GM18868 (cell line): ENCODE measurements at regions not wholly inside any gene's neighbourhood (a gene's known extent, or its start where the extent isn't known, plus 50 kb on each side); places are given as distances from the start of the nearest gene placed in this dataset.

ENCODE experiments used
- ATAC-seq: cut with Tn5 transposase; IDR thresholded peaks from one replicate; pipeline ENCODE4 v1.9.1; 2021; ENCODE audit warnings: mild to moderate bottlenecking, moderate library complexity; ENCODE audit not compliant: unreplicated experiment

DNA sequence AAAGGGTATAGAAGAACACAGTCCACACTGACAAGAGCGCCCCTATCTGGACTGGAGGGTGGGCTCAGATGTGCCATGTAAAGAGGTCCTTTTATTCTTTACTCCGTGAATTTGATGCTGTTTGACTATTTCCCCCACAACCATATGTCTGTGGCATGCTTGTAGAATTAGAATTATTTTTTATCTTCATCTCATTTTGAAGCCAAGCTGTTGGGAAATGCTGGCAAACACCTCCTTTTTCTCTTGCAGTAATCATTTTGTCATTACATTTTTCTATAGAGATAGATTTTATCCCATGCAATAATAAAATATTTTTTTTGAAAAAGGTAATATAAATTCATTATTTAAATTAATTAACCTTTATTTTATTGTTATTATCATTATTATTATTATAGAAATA, 926.6 kb upstream of the AUTS2 start:
- no peak for ATAC-seq

DNA sequence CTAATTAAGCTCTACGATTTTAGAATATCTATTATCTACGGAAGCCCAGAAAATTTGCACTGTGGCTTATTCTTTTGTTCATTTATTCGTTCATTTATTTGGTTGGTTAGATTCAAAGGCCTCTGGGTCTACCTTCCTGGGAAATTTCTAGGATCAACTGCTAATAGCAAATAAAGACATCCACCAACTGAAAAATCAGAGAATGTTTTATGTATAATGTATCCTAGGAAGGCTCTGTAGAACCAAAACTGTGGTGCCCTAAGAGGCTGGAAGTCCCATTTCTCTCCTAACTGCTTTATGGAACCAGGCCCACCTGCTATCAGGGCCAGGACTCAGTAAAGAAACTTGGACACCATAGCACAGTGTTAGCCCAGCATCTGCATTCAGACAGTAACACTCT, 923.4 kb upstream of the AUTS2 start:
- no peak for ATAC-seq

DNA sequence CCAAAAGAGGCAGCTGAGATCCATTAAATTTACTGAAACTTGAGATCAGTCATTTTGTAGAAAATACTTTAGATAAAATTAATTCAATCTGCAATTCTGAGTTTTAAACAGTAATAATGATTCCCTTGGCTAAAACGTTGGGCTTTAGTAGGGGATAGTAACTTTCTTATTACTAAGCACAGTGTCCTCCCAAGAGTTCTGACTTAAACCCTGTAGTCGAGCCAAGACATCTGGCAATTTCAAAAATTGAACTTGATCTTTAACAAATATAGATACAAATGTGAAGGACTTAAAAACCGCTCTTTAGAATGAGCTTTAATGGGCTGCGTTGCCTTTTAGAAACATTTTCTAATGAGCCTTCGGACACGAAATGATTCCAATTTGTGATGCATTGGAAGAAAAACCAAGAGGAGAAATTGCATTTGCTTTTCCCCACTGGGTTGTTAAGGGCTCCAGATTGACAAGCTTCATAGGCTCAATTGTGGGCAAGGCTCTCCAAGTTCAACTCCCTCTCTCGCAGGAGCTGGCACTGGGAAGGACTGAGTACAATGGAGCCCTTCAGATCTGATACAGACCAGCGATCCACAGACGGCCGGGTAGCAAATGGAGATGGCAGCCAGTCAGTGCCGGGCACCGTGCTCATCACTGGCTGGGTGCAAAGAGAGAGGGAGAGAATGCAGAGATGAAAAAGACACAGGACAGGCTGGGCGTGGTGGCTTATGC, 921.3 kb upstream of the AUTS2 start:
- no peak for ATAC-seq

DNA sequence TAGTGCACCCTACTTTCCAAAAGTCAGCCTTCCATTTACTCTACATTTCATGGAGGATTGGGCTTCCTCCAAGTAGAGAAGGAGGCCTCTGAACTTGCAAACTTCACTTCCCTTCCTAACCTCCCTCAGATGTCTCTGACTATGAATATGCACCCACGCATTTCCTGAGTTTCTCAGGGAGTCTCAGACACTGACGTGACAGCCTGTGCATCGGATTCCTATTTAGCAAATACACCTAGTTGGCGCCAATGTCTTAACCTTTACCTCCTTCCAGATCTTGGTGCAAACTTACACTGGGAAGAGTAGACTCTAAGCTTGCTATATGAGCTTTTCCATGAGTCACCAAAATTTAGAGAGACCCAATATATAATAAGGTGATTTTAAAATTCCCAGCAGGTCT, 920.1 kb upstream of the AUTS2 start:
- no peak for ATAC-seq

DNA sequence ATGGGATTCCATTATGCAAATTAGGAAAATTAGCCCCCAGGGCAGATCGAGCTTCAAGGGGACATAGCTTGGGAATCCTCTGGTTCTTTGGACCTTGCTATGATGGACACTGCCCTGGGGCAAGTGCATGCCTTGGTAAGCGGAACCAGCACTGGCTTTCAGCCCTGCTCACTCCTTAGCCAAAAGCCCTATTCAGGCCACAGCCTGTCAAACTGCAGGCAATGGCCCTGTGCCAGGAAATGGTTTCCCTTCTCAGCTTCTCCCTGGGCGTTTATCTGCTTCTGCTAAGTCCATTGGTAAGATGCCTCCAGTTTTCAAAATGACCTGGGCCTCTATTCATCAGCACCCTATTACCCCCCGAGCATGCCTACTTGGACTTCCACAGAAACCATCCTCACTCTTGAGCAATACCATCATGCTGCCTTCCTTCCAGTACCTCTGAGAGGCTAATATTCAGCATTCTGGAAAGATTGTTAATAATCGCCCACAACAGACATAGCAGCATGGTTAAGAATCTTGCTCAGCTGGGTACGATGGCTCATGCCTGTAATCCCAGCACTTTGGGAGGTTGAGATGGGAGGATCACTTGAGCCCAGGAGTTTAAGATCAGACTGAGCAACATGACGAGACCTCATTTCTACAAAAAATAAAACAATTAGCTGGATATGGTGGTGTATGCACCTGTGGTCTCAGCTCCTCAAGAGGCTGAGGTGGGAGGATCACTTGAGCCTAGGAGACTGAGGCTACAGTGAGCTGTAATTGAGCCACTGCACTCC, 918.6 kb upstream of the AUTS2 start:
- ATAC-seq, result no peak

DNA sequence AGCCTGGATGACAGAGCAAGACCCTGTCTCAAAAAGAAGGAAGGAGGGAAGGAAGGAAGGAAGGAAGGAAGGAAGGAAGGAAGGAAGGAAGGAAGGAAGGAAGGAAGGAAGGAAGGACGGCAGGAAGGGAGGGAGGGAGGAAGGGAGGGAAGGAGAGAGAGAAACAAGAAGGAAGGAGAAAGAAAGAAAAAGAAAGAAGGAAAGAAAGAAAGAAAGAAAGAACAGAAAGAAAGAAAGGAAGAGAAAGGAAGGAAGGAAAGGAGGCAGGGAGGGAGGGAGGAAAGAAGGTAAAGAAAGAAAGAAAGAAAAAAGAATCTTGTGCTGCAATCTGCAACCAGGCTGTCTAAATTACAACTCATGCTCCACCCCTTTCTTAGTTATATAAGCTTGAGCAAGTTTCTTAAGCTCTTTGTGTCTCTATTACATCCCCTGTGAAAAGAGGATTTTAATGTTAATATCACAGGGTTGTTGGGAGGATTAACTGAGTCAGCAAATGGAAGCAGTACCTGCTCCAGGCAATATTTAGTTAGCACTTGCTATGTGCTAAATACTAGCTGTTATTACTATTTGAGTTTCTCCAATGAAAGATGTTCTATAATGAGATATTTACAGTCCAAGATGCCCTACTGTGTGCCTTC, 917.9 kb upstream of the AUTS2 start:
- ATAC-seq, result no peak

DNA sequence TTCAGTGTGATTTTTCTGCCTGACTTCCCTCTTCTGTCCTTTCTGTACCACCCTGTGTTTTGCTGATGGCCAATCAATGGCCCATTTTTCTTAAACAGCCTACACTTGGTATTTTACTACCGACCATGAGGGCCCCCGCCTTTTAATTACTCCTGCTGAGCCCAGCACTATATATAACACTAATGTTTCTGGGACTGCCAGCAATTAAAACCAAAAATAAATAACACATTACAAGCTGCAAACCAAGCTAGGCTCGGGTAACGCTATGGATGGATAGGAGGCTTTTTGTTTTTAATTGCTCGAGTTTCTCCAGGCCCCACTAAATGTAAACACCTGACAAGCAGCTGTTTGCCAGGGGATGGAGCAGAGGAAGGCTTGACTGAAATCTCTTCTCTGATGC, 915.4 kb upstream of the AUTS2 start:
- no peak for ATAC-seq

DNA sequence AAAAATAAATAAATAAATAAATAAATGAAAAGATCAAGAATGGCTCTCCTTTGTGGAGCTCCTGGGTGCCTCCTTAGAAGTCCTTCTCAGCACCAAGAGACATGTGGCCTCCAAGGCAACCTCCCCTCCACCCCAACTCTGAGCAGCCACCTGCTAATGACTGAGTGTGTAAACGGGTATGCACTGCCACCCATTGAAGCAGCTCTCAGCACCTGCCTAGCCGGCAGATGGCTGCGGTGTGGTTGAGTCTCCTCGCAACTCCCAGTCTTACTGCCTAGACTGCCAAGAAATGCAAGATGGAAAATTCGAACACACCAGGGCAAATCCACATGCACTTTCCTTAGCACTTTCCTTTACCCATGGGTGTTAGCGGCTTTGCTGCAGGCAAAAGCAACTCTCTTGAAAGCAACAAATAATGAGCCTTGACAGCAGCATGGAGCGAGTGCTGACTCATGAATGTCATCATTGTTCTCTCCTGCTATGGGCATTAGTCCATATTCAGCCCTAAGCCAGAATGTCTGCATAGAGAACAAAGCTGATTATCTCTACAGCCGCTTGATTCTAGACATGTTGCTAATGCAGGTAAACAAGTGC, 913.9 kb upstream of the AUTS2 start:
- ATAC-seq, result no peak

DNA sequence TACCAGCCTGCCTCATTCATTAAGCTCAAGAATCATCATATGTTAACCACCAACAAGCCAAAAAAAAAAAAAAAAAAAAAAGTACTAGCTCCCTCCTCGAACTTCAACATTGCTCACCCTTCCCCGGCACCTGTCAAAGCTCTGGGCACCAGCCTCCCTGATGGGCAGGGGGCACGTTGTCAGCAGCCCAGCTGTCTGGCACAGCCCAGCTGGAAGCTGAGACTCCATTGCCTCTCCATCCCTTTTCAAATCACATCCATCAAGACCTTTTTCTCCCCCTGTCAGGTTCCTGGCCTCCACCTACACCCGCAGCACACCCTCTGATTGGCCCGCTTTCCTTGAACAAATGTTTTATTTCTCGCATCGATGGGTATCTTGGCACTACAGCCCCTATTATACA, 913.3 kb upstream of the AUTS2 start:
- ATAC-seq, result no peak

DNA sequence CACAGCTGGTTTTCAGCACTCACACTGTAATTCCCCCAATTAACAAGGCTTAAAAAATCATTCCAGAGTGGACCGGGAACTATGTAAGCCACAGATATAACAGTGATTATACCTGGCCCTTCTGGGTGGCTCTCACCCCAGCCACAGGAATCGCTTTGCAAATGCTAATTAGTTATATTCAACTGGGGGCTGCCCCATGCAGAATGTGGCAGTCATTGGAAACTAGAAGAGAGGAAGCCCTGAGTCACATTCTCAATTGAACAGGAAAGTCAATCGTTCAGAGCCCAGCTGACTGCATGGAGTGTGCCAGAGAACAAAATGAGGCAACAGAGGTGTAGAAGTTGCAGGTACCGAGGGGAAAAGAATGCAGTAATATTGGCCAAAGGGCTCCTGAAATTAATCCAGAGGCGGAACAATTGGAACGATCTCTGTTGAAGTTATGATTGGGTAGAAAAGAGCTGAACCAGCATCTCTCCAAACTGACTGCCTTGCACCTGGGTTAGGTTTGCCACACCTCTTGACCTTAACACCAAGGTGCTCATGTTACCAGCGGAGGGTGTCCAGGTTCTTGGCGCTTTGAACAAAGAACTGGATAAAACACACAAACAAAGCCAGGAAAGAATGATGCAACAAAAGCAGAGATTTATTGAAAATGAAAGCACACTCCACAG, 909.7 kb upstream of the AUTS2 start:
- ATAC-seq, result no peak

DNA sequence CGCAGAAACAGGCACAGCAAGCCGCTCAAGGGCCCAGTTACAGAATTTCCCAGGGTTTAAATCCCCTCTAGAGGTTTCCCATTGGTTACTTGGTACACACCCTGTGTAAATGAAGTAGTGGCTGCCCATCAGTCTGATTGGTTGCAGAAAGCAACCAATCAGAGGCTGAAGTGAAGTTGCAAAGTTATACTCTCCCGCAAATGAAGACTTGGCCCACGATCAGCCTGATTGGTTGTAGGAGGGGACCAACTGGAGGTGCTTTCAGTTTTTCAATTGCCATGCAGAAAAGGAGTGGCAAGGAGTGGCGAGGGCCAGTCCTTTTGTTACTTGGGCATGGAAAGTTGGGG, 909.2 kb upstream of the AUTS2 start:
- ATAC-seq, result no peak

DNA sequence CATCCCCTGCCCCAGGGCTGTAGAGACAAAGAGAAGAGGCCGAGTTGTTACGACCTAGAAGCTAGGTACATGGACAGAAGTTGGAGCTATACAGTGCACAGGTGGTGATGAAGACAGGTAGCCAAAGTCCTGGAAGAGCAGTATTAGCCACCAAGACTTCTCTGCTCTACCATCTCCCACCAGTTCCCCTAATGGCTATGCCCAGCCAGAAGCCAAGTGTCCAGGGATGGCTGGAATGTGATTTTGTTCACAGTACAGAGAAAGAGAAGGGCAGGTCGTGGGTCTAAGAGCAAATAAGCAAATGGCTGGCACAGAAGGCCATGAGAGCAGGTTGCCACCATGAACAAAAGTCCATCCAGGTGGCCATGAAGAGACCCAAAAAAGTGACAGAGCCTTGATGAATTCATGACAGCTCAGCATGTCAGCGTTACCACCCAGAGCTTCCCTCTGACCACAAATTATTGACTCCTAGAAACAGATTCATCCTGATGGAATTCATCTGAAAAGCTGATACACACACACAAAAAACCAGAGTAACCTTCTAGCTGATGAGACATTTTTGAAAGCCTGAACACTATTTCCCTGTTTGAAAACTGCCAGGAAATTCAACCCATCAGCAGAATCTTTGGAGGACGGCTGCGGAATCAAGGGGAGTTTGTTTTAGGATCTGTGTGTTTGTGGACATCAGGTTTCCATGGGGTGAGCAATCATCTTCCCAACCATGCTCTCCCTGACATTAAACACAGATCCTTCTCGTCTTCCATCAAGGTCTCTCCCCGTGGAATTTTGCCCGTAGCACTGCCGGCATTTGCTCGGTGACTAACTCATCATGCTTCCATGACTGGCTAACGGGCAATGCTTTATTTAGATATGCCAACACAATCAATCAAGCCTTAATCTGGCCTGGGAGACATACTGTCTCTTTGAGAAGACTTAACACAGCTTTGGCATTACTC, 906.7 kb upstream of the AUTS2 start:
- ATAC-seq, result no peak

DNA sequence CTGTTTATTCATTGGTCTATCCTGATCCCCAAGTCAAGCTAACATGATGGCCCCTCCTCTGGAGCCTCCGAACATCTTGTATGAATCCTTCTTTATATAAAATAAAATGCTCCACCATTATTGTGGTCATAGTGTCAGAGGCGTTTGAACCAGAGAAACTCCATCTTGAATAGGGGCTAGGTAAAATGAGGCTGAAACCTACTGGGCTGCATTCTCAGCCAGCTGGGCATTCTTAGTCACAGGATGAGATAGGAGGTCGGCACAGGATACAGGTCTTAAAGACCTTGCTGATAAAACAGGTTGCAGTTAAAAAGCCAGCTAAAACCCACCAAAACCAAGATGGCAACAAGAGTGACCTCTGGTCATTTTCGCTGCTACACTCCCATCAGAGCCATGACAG, 905.8 kb upstream of the AUTS2 start:
- no peak for ATAC-seq

DNA sequence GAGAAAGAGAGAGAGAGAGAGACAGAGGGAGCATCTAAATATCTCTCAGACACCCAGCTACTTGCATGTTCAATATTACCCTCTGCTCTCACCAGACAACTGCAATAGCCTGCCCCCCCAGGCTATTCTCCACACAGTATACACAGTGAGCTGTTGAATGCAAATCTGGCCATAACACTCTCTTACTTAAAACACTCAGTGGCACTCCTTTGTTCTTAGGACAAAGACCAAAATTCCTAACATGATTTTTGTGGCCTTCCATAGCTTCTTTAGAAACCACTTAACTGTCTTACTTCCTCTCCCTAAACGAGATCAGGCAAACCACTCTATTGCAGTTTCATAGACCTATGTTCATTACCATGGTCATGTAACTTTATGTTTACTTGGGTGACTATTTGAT, 903.6 kb upstream of the AUTS2 start:
- no peak for ATAC-seq

DNA sequence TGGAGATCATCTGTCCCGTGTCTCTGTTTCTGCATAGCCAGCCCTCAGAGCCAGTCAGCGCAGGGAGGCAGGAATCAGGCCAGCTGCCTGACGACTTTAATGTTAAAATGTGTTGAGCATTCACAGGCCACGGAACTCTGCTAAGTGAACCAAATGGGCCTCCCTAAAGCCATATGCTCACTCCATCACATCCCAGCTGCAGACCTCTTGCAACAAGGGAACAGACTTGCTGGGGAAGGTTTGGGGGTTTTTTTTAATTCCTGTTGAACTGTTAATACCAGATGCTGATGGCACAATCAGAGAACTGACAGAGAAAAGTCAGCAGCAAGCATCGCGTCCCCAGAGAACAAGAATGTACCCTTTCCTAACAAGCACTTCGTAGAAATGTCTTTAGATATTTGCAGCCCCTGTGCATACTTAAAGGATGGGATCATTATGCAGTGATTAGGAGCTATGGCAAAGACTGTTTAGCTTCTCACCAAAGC, 900.4 kb upstream of the AUTS2 start:
- ATAC-seq, result no peak

DNA sequence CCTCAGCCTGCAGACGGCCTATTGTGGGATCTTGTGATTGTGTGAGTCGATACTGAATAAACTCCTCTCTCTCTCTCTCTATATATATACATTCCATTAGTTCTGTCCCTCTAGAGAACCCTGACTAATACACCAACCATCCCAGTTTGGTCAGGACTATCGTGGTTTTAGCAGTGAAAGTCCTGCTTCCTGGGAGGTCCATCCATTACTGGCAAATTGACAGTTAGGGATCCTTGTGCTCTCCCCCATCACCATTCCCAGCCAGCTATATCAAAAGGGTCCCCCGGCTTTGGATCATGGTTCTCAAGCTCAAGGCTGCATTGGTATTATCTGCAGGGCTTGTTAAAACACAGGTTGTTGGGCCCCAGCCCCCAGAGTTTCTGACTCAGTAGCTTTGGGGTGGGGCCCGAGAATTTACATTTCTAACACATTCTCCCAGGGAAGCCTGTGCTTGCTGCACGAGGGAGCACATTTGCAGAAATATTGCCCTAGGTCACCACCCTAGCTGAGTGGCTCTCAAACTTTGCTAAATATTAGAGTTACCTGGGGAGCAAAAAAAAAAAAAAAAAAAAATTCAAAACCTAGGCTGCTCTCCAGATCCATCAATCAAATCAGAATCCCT, 899.1 kb upstream of the AUTS2 start:
- no peak for ATAC-seq

DNA sequence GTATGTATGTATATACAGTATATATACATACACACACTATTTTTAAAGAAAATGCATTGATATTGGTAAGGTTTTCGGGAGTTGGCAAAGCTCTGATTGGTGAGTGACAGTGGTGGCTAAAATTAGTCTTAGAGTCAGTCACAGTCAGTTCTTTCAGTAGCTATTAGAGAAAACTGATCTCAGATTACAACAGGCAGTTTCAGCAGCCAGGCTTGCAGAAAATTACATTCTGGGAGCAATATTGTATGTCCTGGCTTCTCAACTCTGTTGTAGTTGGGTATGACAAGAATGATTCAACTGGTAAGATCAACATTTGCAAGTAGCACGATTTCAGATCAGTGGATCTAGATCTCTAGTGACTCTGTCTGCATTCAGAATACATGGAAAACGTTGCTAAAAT, 897.9 kb upstream of the AUTS2 start:
- ATAC-seq, result no peak

DNA sequence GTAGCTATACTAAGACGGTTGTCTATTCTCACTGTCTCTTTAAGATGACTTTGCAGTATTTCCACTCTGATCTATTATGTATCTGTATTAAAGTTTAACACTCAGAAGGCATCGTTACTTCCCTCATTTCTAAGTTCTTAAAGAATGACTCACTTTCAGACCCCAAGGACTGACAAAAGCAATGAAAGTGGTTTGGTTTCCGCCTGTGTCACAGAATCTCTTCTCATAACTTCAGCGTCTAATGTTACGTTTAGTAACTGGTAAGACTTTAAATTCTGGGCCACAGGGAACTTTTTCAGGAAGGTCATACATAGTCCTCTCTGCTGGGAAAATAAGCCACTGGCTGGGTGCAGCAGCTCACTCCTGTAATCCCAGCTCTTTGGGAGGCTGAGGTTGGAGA, 892.0 kb upstream of the AUTS2 start:
- no peak for ATAC-seq

DNA sequence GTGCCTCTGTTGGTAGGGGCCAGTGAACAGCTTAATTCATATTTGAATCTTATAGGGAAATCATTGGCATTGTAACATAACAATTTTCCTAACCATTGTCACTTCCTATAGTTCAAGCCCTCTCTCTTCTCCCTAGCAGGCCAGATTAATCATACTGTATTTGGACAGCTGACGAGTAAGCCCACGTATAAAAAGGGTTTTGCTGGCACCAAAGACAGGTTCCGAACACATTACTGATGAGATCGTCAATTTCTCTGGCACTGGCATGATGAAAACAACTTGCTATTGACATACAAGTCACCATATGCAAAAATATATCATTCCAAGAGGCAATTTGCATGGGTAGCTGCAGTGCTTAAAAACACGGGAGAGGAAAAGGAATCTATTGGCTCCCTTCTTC, 891.1 kb upstream of the AUTS2 start:
- no peak for ATAC-seq

DNA sequence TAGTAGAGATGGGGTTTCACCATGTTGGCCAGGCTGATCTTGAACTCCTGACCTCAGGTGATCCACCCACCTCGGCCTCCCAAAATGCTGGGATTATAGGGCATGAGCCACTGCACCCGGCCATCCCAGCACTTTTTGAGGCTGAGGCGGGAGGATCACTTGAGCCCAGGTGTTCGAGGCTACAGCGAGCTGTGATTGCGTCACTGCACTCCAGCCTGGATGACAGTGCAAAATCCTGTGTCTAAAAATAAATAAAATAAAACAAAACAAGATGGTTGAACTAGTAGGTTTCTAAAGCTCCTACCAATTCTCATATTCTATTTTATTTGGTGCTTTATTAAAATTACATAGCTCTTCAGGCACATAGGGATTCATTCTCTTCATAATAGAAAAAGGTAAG, 890.3 kb upstream of the AUTS2 start:
- no peak for ATAC-seq
